Panc1 (cell line): ENCODE measurements at regions not wholly inside any gene's neighbourhood (a gene's known extent, or its start where the extent isn't known, plus 50 kb on each side); places are given as distances from the start of the nearest gene placed in this dataset.

Source experiments
- ATAC-seq: fragments of 200-7000 bp; cut with Tn5 transposase; 2 replicates; pipeline ENCODE4 v1.9.1; 2020; ENCODE audit warnings: mild to moderate bottlenecking, moderate library complexity
- BruUV-seq: library from RNA; stranded (reverse); fragments of 400-500 nt; replicated peaks from 2 replicates; lab custom pipeline; 2021; lab: Mats Ljungman, UMichigan
- CTCF ChIA-PET: fragments of 300-600 bp; sonication (Branson Sonifier 250); formaldehyde crosslinking; loops from one replicate; lab custom pipeline; 2022; ENCODE audit warnings: antibody characterized with exemption; lab: Charles Lee
- POLR2A ChIA-PET: fragments of 300-600 bp; sonication (Branson Sonifier 250); formaldehyde crosslinking; loops from one replicate; lab custom pipeline; 2022; ENCODE audit warnings: antibody characterized with exemption; lab: Charles Lee
- DNase-seq: peaks from one replicate; pipeline ENCODE4 v3.0.0-alpha.2; 2010; ENCODE audit warnings: low read depth, low spot score
- H3K27ac ChIP-seq: 2 replicates; pipeline ENCODE4 v1.5.1; 2011; ENCODE audit warnings: mild to moderate bottlenecking, low read length, inconsistent platforms
- H3K27me3 ChIP-seq: fragments of 200-500 bp; sonication (Bioruptor generic); 2 replicates; pipeline ENCODE4 v1.6.0; 2014; ENCODE audit warnings: low read length, inconsistent platforms; ENCODE audit not compliant: control insufficient read depth, insufficient read depth
- H3K36me3 ChIP-seq: fragments of 200-500 bp; sonication (Bioruptor generic); 2 replicates; pipeline ENCODE4 v1.5.1; 2014; ENCODE audit warnings: inconsistent platforms, mild to moderate bottlenecking, low read length, moderate library complexity; ENCODE audit not compliant: control insufficient read depth, insufficient read depth
- H3K4me1 ChIP-seq: 2 replicates; pipeline ENCODE4 v1.5.1; 2011; ENCODE audit warnings: inconsistent platforms, mild to moderate bottlenecking, low read length, moderate library complexity; ENCODE audit not compliant: control insufficient read depth, insufficient read depth
- H3K4me3 ChIP-seq, 2 experiments: 2 replicates each; pipeline ENCODE4 v1.5.1; 2011 to 2012; ENCODE audit warnings: low read depth in 2 of 2, low read length in 2 of 2, mild to moderate bottlenecking in 2 of 2, inconsistent platforms in 1 of 2, moderate library complexity in 1 of 2
- H3K9me3 ChIP-seq: fragments of 200-500 bp; sonication (Bioruptor generic); 2 replicates; pipeline ENCODE4 v1.5.1; 2014; ENCODE audit warnings: low read depth, mild to moderate bottlenecking, inconsistent platforms, low read length, moderate library complexity; ENCODE audit not compliant: control insufficient read depth, insufficient read depth
- CTCF ChIP-seq: fragments of 450-650 bp; IDR thresholded peaks from 2 replicates; pipeline ENCODE4 v1.5.1; 2017; ENCODE audit warnings: mild to moderate bottlenecking
- POLR2AphosphoS5 ChIP-seq: IDR thresholded peaks from 2 replicates; pipeline ENCODE4 v1.6.1; 2012; ENCODE audit warnings: mild to moderate bottlenecking, low read depth, low read length, moderate library complexity
- REST ChIP-seq, 2 experiments: IDR thresholded peaks; 2 replicates each; pipeline ENCODE4 v1.6.1; 2011 to 2012; ENCODE audit warnings: low read depth in 2 of 2, control low read depth in 1 of 2, low read length in 1 of 2, mild to moderate bottlenecking in 1 of 2, moderate library complexity in 1 of 2; ENCODE audit not compliant: insufficient read depth in 1 of 2
- SIN3A ChIP-seq: IDR thresholded peaks from 2 replicates; pipeline ENCODE4 v1.6.1; 2012; ENCODE audit warnings: low read depth, mild to moderate bottlenecking, low read length, moderate library complexity, borderline replicate concordance; ENCODE audit not compliant: insufficient read depth
- TCF7L2 ChIP-seq: IDR thresholded peaks from 2 replicates; pipeline ENCODE4 v1.6.1; 2011; ENCODE audit warnings: mild to moderate bottlenecking, low read depth, low read length, inconsistent platforms
- in situ Hi-C: cut with HindIII; loops from 2 replicates; pipeline ENCODE4 v1.10.0; 2016; ENCODE audit warnings: low sequenced_read_pairs, low pct_unique_long_range_greater_than_20kb
- intact Hi-C: fragments of 100-400 bp; cut with micrococcal nuclease; formaldehyde crosslinking; loops from one replicate; pipeline ENCODE4 v1.10.0; 2022; ENCODE audit not compliant: unreplicated experiment

GRCh38 chr13:34502621-34503020, 439.4 kb upstream of the NBEA start:
- Histone ChIP-seq H3K4me1 (no peaks in the 10 kb centered on the region), H3K36me3 (no peaks in the 10 kb centered on the region), H3K27ac (no peak overlapping the region), H3K27me3 (no peaks in the 10 kb centered on the region), H3K4me3 (no peak overlapping the region), H3K9me3 (no peaks in the 10 kb centered on the region)
- intact Hi-C loops (no loop called here), in situ Hi-C loops (no loop called here)
- no peak for DNase-seq
- CTCF ChIA-PET: no interaction called here
- POLR2A ChIA-PET: no interaction called here
- no TSS peak for BruUV-seq
- ATAC-seq: no peak
- TF ChIP-seq TCF7L2 (no peak), CTCF (no peak), POLR2AphosphoS5 (no peak), REST (IDR thresholded peaks at IDR 0.05; ENCODE audit: insufficient read depth in 1 of 2, low read depth in 2 of 2, low read length in 1 of 2) (no peak), SIN3A (no peak)

- ChIA-PET POLR2A (no interaction called here), CTCF (no interaction called here)
- no peaks in the 10 kb centered on the region for H3K9me3 ChIP-seq
- H3K27ac ChIP-seq: no peak overlapping the region
- DNase-seq: no peak
- intact Hi-C loops (no loop called here), in situ Hi-C loops (no loop called here)
- no peaks in the 10 kb centered on the region for H3K36me3 ChIP-seq
- no peak overlapping the region for H3K4me3 ChIP-seq
- no TSS peak for BruUV-seq
- ATAC-seq: no peak
- no peak for TF ChIP-seq CTCF
- H3K4me1 ChIP-seq: no peaks in the 10 kb centered on the region
- H3K27me3 ChIP-seq: no peaks in the 10 kb centered on the region
These were observed 435.3 kb upstream of the NBEA start for GRCh38 chr13:34506796-34507195.

- ChIA-PET CTCF (no interaction called here), POLR2A (no interaction called here)
- H3K27me3 ChIP-seq: no peaks in the 10 kb centered on the region
- H3K36me3 ChIP-seq: no peaks in the 10 kb centered on the region
- H3K9me3 ChIP-seq: no peaks in the 10 kb centered on the region
- H3K27ac ChIP-seq: no peak overlapping the region
- TF ChIP-seq SIN3A (no peak), POLR2AphosphoS5 (no peak), REST (IDR thresholded peaks at IDR 0.05; ENCODE audit: insufficient read depth in 1 of 2, low read depth in 2 of 2, low read length in 1 of 2) (no peak), TCF7L2 (no peak), CTCF (no peak)
- no peaks in the 10 kb centered on the region for H3K4me1 ChIP-seq
- in situ Hi-C loops (no loop called here), intact Hi-C loops (no loop called here)
- DNase-seq (no peak), ATAC-seq (no peak)
- BruUV-seq: no TSS peak
- no peak overlapping the region for H3K4me3 ChIP-seq
These were observed 434.4 kb upstream of the NBEA start for GRCh38 chr13:34507630-34508029.
